ENCODE measurements at regions not wholly inside any gene's neighbourhood (a gene's known extent, or its start where the extent isn't known, plus 50 kb on each side); places are given as distances from the start of the nearest gene placed in this dataset.

DNA sequence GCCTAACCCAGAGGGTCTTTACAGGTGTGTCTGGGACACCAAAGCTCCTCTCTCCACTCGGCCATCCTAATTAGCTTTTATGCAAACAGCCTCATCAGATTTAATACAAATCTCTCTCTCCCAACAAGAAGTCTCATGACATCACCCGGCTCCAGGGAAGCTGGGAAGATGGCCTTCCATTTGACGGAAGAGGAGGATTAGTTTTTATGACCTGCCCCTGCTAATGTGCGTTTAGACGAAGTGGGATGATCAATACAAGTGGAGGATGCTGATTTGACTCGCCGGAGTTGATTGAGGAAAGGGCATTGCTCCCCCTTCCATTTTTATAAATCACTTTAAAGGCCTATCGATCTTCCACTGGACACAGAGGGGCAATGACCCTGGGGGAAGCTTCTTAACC is 239.2 kb downstream of the BCL11B start:
- TF ChIP-seq, protein P1, sequence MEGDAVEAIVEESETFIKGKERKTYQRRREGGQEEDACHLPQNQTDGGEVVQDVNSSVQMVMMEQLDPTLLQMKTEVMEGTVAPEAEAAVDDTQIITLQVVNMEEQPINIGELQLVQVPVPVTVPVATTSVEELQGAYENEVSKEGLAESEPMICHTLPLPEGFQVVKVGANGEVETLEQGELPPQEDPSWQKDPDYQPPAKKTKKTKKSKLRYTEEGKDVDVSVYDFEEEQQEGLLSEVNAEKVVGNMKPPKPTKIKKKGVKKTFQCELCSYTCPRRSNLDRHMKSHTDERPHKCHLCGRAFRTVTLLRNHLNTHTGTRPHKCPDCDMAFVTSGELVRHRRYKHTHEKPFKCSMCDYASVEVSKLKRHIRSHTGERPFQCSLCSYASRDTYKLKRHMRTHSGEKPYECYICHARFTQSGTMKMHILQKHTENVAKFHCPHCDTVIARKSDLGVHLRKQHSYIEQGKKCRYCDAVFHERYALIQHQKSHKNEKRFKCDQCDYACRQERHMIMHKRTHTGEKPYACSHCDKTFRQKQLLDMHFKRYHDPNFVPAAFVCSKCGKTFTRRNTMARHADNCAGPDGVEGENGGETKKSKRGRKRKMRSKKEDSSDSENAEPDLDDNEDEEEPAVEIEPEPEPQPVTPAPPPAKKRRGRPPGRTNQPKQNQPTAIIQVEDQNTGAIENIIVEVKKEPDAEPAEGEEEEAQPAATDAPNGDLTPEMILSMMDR (IDR thresholded peaks at IDR 0.05): no peak
- TF ChIP-seq POLR2A (IDR thresholded peaks at IDR 0.05): no peak
